ENCODE measurements at regions not wholly inside any gene's neighbourhood (a gene's known extent, or its start where the extent isn't known, plus 50 kb on each side); places are given as distances from the start of the nearest gene placed in this dataset.

DNA sequence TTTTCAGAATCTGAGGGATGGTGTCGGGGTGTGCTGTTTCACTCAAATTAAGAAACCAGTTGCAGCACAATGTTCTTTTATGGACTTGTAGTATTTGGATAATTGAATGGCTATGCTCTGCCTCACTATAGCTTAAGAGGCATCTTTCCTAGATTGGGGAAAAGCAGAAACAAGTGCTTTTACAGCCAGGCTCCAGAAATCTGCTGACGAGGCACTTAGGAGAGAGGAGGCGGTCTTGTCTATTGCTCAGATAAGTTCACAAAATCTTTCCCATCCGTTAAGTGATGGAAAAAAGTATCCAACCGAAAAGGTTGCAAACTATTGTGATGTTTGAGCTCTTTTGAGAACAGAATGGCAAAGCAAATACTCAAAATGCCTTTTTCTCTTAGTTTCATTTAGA, 336.1 kb upstream of the RARB start:
- in situ Hi-C loops (cut with HindIII; ENCODE audit: low pct_unique_long_range_greater_than_20kb, low sequenced_read_pairs), result no loop called here
- TF ChIP-seq JUND (IDR thresholded peaks at IDR 0.05; ENCODE audit: low read depth), result no peak
- no peak for DNase-seq (ENCODE audit: low read depth in 1 of 2, low spot score in 1 of 2)

GRCh38 chr3:25094932-25095685, 333.0 kb upstream of the RARB start:
- peak in 1 of 2 experiments; percentile 63 for DNase-seq (ENCODE audit: low read depth in 1 of 2, low spot score in 1 of 2)
- in situ Hi-C loops (cut with HindIII; ENCODE audit: low pct_unique_long_range_greater_than_20kb, low sequenced_read_pairs), result no loop called here
- no peak for TF ChIP-seq JUND (IDR thresholded peaks at IDR 0.05; ENCODE audit: low read depth)

DNA sequence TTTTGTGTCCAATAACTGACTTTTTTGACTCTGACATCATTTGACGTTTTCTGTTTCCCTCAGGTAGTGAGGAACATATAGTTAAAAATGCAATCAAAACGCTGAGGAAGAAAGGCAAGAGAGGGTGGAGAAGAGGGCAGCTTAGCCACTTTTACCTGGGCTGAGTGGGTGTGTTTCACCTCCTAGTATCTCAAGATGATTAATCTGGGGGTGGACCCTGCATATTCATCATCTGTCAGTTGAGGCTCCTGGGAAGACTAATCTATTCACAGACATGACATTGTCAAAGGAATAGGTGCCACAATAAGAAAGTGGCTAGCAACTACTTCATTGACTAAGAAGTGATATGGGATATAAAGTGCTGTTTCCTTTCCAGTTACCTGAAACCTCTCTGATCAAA, 331.5 kb upstream of the RARB start:
- no peak for DNase-seq (ENCODE audit: low read depth in 1 of 2, low spot score in 1 of 2)
- no peak for TF ChIP-seq JUND (IDR thresholded peaks at IDR 0.05; ENCODE audit: low read depth)
- in situ Hi-C loops (cut with HindIII; ENCODE audit: low pct_unique_long_range_greater_than_20kb, low sequenced_read_pairs), result no loop called here

DNA sequence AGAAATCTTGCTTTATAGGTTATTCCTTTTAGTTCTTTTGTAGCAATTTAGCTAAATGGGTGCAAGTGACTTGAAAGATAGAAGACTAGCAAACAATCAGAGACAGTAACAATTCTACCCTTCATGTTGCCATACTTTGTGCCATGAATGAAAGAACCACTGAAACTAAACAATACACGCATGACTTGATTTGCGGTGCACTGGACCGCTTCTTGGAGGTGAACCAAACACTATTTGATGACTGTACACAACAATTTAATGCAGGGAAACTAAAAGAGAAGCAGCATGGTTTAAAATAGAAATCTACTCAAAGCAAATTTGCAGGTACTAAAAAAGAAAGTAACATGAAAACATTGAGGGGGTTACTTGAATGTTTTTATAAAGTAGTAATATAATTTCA, 331.0 kb upstream of the RARB start:
- TF ChIP-seq JUND (IDR thresholded peaks at IDR 0.05; ENCODE audit: low read depth), result no peak
- no peak for DNase-seq (ENCODE audit: low read depth in 1 of 2, low spot score in 1 of 2)
- in situ Hi-C loops (cut with HindIII; ENCODE audit: low pct_unique_long_range_greater_than_20kb, low sequenced_read_pairs), result no loop called here

- no peak for TF ChIP-seq JUND (IDR thresholded peaks at IDR 0.05; ENCODE audit: low read depth)
- no peak for DNase-seq (ENCODE audit: low read depth in 1 of 2, low spot score in 1 of 2)
- in situ Hi-C loops (cut with HindIII; ENCODE audit: low pct_unique_long_range_greater_than_20kb, low sequenced_read_pairs), result no loop called here
Measured at GRCh38 chr3:25099666-25100065, 328.4 kb upstream of the RARB start.

GRCh38 chr3:25103391-25103790, 324.7 kb upstream of the RARB start:
- in situ Hi-C loops (cut with HindIII; ENCODE audit: low pct_unique_long_range_greater_than_20kb, low sequenced_read_pairs), result no loop called here
- TF ChIP-seq JUND (IDR thresholded peaks at IDR 0.05; ENCODE audit: low read depth), result no peak
- no peak for DNase-seq (ENCODE audit: low read depth in 1 of 2, low spot score in 1 of 2)

DNA sequence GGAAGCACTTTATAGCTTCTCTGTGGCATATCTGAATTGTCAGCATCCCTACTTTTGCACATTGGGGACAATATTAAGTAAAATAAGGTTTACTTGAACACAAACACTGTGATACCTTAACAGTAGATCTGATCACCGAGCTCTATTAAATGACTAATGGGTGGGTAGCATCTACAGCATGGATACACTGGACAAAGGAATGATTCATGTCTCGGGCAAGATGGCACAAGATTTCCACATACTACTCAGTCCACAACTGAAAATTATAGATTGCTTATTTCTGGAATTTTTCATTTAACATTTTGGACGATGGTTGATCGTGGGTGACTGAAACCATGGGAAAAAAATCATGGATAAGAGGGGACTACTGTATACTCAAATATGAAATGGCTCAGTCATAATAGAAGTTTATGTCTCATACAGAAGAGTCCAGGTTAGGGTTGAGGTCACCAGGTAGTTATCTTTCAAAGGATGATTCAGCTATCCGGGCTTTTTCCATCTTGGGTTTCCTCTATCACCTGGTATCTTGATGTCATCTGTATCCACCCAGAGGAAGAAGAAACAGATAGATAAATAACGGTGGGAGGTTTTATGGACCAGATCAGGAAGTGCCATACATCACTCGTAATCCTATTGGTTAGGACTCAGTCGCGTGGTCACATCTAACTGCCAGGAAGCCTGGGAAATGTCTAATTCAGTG, 320.0 kb upstream of the RARB start:
- DNase-seq (ENCODE audit: low read depth in 1 of 2, low spot score in 1 of 2), result no peak
- TF ChIP-seq JUND (IDR thresholded peaks at IDR 0.05; ENCODE audit: low read depth), result no peak
- in situ Hi-C loops (cut with HindIII; ENCODE audit: low pct_unique_long_range_greater_than_20kb, low sequenced_read_pairs), result no loop called here

DNA sequence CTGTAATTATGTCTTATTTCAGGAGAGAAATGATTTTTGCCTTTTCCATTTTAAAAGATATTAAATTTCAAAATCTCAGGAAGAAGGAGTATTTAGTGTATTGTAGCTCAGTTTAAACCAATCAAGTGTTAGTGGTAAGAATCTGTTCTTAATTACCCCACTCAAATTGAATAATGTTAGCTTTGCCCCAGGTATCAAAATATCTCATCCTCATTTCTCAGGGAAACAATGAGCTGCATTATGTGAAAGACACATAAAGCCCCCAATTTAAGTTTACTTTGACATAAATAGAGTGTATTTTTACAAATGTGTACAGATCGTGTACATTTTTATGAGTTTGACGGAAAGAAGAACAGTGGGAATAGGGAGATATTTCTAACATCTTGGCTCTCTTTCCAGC, 317.4 kb upstream of the RARB start:
- no peak for DNase-seq (ENCODE audit: low read depth in 1 of 2, low spot score in 1 of 2)
- in situ Hi-C loops (cut with HindIII; ENCODE audit: low pct_unique_long_range_greater_than_20kb, low sequenced_read_pairs), result no loop called here
- no peak for TF ChIP-seq JUND (IDR thresholded peaks at IDR 0.05; ENCODE audit: low read depth)

DNA sequence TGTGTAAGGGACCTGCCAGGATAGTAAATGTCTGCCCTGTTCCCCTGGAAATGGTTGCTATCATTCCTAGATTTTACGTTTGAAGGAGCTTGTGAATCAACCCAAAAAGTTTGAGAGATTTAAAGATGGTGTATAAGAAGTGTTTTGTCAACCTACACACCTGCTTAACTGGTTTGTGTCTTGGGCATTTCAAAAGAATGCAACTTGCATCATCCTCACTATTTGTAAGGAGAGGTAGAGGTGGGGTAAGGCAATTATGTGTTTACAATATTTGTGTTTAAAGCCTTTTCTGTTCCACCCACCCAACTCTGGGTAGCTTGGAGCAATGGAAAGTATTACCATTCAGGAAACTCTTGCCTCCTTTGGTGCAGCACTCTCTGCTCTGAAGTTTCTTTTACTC, 314.2 kb upstream of the RARB start:
- TF ChIP-seq JUND (IDR thresholded peaks at IDR 0.05; ENCODE audit: low read depth), result no peak
- DNase-seq (ENCODE audit: low read depth in 1 of 2, low spot score in 1 of 2), result peak in 1 of 2 experiments; percentile 63
- in situ Hi-C loops (cut with HindIII; ENCODE audit: low pct_unique_long_range_greater_than_20kb, low sequenced_read_pairs), result no loop called here

- TF ChIP-seq JUND (IDR thresholded peaks at IDR 0.05; ENCODE audit: low read depth), result no peak
- in situ Hi-C loops (cut with HindIII; ENCODE audit: low pct_unique_long_range_greater_than_20kb, low sequenced_read_pairs), result no loop called here
- DNase-seq (ENCODE audit: low read depth in 1 of 2, low spot score in 1 of 2), result no peak
Measured at GRCh38 chr3:25114532-25114931, 313.5 kb upstream of the RARB start.

DNA sequence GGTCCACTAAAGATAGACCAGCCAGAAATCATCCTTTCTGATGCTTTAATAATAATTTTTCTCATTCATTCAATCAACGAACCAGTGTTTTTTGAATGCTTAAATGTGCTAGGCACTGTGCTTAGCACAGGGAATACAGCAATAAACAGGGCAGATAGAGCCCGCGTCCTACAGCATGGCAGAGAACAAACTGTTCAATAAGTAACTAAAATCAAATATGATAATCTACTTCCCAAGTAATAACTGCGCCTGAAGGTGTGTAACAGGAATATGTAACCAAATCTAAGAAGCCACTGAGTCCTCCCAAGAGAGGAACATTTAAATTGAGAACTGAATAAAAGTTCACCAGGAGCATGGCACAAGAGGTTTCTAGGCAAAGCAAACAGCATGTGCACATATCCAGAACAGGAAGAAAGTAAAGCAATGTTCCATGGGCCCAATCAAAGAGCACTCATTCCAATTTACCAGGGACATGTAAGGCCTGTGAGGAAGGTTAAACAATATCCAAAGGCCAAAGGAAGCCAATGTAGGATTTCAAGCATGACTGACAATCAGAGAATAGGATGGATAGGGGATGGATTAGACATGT, 311.0 kb upstream of the RARB start:
- TF ChIP-seq JUND (IDR thresholded peaks at IDR 0.05; ENCODE audit: low read depth), result no peak
- DNase-seq (ENCODE audit: low read depth in 1 of 2, low spot score in 1 of 2), result peak in 1 of 2 experiments; percentile 12
- in situ Hi-C loops (cut with HindIII; ENCODE audit: low pct_unique_long_range_greater_than_20kb, low sequenced_read_pairs), result no loop called here

DNA sequence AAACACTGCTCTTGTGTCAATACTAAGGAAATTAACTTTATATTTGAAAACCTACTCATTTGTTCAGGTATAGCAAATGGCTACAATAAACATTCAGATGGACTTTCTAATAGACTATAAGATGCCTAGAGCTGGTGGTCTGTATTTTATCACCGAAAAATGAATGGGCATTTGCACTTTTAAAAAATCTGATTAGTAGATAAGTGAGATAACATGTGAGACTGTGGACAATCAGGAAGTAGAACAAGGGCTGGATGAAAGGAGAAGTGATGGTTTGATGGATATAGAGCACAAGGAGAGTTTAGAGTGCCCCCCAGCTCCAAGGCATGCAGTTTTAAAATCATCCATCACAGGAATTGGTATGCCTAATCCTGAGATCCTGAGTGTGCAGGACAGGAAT, 308.4 kb upstream of the RARB start:
- in situ Hi-C loops (cut with HindIII; ENCODE audit: low pct_unique_long_range_greater_than_20kb, low sequenced_read_pairs), result no loop called here
- TF ChIP-seq JUND (IDR thresholded peaks at IDR 0.05; ENCODE audit: low read depth), result no peak

DNA sequence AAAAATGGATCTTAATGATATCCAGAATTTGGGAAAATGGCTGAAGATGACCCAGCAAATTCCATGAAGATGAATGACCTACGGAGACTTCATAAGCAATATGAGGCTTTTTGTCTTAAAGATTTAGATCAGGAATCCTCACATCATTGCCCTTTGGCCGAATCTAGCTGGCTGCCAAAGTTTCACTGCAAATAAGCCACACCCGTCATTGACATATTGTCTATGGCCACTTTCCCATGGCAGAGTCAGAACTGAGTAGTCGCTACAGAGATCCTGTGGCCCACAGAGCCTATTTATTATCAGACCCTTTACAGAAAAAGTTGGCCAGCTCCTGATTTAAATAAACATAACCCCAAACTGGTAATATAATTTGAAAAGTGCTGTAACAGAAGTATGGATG, 307.4 kb upstream of the RARB start:
- in situ Hi-C loops (cut with HindIII; ENCODE audit: low pct_unique_long_range_greater_than_20kb, low sequenced_read_pairs), result no loop called here
- no peak for TF ChIP-seq JUND (IDR thresholded peaks at IDR 0.05; ENCODE audit: low read depth)
- DNase-seq (ENCODE audit: low read depth in 1 of 2, low spot score in 1 of 2), result no peak

More for the DNA sequence above, 308.4 kb upstream of the RARB start:
- no peak for DNase-seq (ENCODE audit: low read depth in 1 of 2, low spot score in 1 of 2)

All from T47D (cell line).